SK-N-SH (cell line): ENCODE measurements at regions not wholly inside any gene's neighbourhood (a gene's known extent, or its start where the extent isn't known, plus 50 kb on each side); places are given as distances from the start of the nearest gene placed in this dataset.

Experiments used
- CHD2 ChIP-seq: fragments of 150-350 bp; IDR thresholded peaks from 2 replicates; pipeline ENCODE4 v1.6.1; 2018; ENCODE audit warnings: low read length; ENCODE audit not compliant: partially characterized antibody
- EZH2phosphoT487 ChIP-seq: fragments of 200-600 bp; sonication (generic); IDR thresholded peaks from 2 replicates; pipeline ENCODE4 v1.6.1; 2017; ENCODE audit warnings: low read depth, mixed run types, mild to moderate bottlenecking, antibody characterized with exemption, moderate library complexity, borderline replicate concordance
- FOXM1 ChIP-seq: IDR thresholded peaks from 2 replicates; pipeline ENCODE4 v1.4.0; 2012; ENCODE audit warnings: low read depth, mild to moderate bottlenecking
- GABPA ChIP-seq: IDR thresholded peaks from 2 replicates; pipeline ENCODE4 v1.4.0; 2012; ENCODE audit warnings: low read depth, mild to moderate bottlenecking
- JUND ChIP-seq: IDR thresholded peaks from 2 replicates; pipeline ENCODE4 v1.4.0; 2012
- NRF1 ChIP-seq: IDR thresholded peaks from 2 replicates; pipeline ENCODE4 v1.6.1; 2012; ENCODE audit warnings: low read depth, mild to moderate bottlenecking, low read length
- POLR2AphosphoS5 ChIP-seq: IDR thresholded peaks from 2 replicates; pipeline ENCODE4 v1.6.1; 2012; ENCODE audit warnings: low read depth, low read length
- RXRA ChIP-seq: IDR thresholded peaks from 2 replicates; pipeline ENCODE4 v1.4.0; 2012; ENCODE audit warnings: low read depth, mild to moderate bottlenecking, borderline replicate concordance
- TAF1 ChIP-seq: IDR thresholded peaks from 2 replicates; pipeline ENCODE4 v1.6.1; 2012; ENCODE audit warnings: low read depth, mild to moderate bottlenecking, low read length, moderate library complexity, borderline replicate concordance
- TCF12 ChIP-seq: IDR thresholded peaks from 2 replicates; pipeline ENCODE4 v1.4.0; 2012
- YY1 ChIP-seq: IDR thresholded peaks from 2 replicates; pipeline ENCODE4 v1.4.0; 2012; ENCODE audit warnings: low read depth, mild to moderate bottlenecking
- TF ChIP-seq, protein P1 (sequence below): fragments of 200-600 bp; sonication (generic); IDR thresholded peaks from 2 replicates; pipeline ENCODE4 v1.6.1; 2017; ENCODE audit warnings: antibody characterized with exemption, mild to moderate bottlenecking, moderate library complexity
- TF ChIP-seq, protein P2 (sequence below): IDR thresholded peaks from 2 replicates; pipeline ENCODE4 v1.4.0; 2012; ENCODE audit warnings: low read depth

DNA sequence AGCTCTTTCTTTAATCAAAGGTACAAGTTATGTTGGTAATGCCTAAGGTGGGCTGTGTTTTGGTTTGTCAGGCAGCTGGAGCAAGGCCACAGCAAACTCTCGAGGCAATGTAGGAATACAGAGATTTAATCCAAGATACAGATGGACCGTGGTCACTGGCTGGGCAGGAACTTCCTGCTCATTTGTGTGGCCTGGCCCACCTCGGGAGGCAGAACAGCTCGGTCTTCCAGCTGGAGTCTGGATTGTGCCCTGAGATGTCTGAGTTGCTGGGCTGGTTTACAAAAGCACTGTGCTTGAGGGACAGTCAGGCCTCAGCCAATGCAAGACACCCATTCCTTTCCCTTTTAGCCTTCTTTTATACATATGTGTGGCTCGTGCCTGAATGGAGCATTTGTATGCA lies 506.1 kb upstream of the SALL3 start:
- TF ChIP-seq POLR2AphosphoS5, result no peak
- no peak for TF ChIP-seq EZH2phosphoT487
- TF ChIP-seq, protein P1, sequence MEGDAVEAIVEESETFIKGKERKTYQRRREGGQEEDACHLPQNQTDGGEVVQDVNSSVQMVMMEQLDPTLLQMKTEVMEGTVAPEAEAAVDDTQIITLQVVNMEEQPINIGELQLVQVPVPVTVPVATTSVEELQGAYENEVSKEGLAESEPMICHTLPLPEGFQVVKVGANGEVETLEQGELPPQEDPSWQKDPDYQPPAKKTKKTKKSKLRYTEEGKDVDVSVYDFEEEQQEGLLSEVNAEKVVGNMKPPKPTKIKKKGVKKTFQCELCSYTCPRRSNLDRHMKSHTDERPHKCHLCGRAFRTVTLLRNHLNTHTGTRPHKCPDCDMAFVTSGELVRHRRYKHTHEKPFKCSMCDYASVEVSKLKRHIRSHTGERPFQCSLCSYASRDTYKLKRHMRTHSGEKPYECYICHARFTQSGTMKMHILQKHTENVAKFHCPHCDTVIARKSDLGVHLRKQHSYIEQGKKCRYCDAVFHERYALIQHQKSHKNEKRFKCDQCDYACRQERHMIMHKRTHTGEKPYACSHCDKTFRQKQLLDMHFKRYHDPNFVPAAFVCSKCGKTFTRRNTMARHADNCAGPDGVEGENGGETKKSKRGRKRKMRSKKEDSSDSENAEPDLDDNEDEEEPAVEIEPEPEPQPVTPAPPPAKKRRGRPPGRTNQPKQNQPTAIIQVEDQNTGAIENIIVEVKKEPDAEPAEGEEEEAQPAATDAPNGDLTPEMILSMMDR, result no peak
- no peak for TF ChIP-seq RXRA
- TF ChIP-seq JUND, result no peak
- TF ChIP-seq CHD2, result no peak
- TF ChIP-seq NRF1, result no peak
- TF ChIP-seq, protein P2, sequence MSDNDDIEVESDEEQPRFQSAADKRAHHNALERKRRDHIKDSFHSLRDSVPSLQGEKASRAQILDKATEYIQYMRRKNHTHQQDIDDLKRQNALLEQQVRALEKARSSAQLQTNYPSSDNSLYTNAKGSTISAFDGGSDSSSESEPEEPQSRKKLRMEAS, result no peak
- TF ChIP-seq FOXM1, result no peak
- TF ChIP-seq YY1, result no peak
- TF ChIP-seq TCF12, result no peak
- no peak for TF ChIP-seq GABPA
- TF ChIP-seq TAF1, result no peak
